ENCODE measurements at regions not wholly inside any gene's neighbourhood (a gene's known extent, or its start where the extent isn't known, plus 50 kb on each side); places are given as distances from the start of the nearest gene placed in this dataset.

GRCh38 chr1:30038134-30039025 is 685.0 kb downstream of the MATN1 start:
- Histone ChIP-seq H3K27ac (no peak overlapping the region), H3K27me3 (ENCODE audit: insufficient read depth, low read depth, severe bottlenecking) (no peaks in the 10 kb centered on the region), H3K36me3 (no peaks in the 10 kb centered on the region), H3K4me3 (ENCODE audit: low read depth, low read length) (no peak overlapping the region), H3K9me3 (ENCODE audit: severe bottlenecking) (peaks cover 6% of the 10 kb centered on the region)
- TF ChIP-seq CTCF (IDR thresholded peaks at IDR 0.05; ENCODE audit: low read depth, low read length): no peak
- no peak for DNase-seq

- no peak for DNase-seq
- no peak overlapping the region for H3K27ac ChIP-seq
- H3K27me3 ChIP-seq (ENCODE audit: insufficient read depth, low read depth, severe bottlenecking): no peaks in the 10 kb centered on the region
- TF ChIP-seq CTCF (IDR thresholded peaks at IDR 0.05; ENCODE audit: low read depth, low read length): no peak
- no peak overlapping the region for H3K4me3 ChIP-seq (ENCODE audit: low read depth, low read length)
- peaks cover under 1% of the 10 kb centered on the region for H3K9me3 ChIP-seq (ENCODE audit: severe bottlenecking)
- no peaks in the 10 kb centered on the region for H3K36me3 ChIP-seq
Observed at GRCh38 chr1:30037251-30038118, 685.9 kb downstream of the MATN1 start.

- H3K36me3 ChIP-seq: no peaks in the 10 kb centered on the region
- H3K27ac ChIP-seq: no peak overlapping the region
- H3K9me3 ChIP-seq (ENCODE audit: severe bottlenecking): no peaks in the 10 kb centered on the region
- DNase-seq: no peak
- TF ChIP-seq CTCF (IDR thresholded peaks at IDR 0.05; ENCODE audit: low read depth, low read length): no peak
- no peak overlapping the region for H3K4me3 ChIP-seq (ENCODE audit: low read depth, low read length)
- H3K27me3 ChIP-seq (ENCODE audit: insufficient read depth, low read depth, severe bottlenecking): no peaks in the 10 kb centered on the region
Observed at GRCh38 chr1:30036666-30037065, 686.7 kb downstream of the MATN1 start.

GRCh38 chr1:30036229-30036547 is 687.2 kb downstream of the MATN1 start:
- H3K4me3 ChIP-seq (ENCODE audit: low read depth, low read length): no peak overlapping the region
- no peaks in the 10 kb centered on the region for H3K36me3 ChIP-seq
- H3K27me3 ChIP-seq (ENCODE audit: insufficient read depth, low read depth, severe bottlenecking): no peaks in the 10 kb centered on the region
- no peak for TF ChIP-seq CTCF (IDR thresholded peaks at IDR 0.05; ENCODE audit: low read depth, low read length)
- H3K27ac ChIP-seq: no peak overlapping the region
- H3K9me3 ChIP-seq (ENCODE audit: severe bottlenecking): no peaks in the 10 kb centered on the region
- no peak for DNase-seq

GRCh38 chr1:30035522-30036228 is 687.7 kb downstream of the MATN1 start:
- no peak for DNase-seq
- Histone ChIP-seq H3K36me3 (no peaks in the 10 kb centered on the region), H3K27ac (no peak overlapping the region), H3K4me3 (ENCODE audit: low read depth, low read length) (no peak overlapping the region), H3K27me3 (ENCODE audit: insufficient read depth, low read depth, severe bottlenecking) (no peaks in the 10 kb centered on the region), H3K9me3 (ENCODE audit: severe bottlenecking) (no peaks in the 10 kb centered on the region)
- no peak for TF ChIP-seq CTCF (IDR thresholded peaks at IDR 0.05; ENCODE audit: low read depth, low read length)
